Right lobe of liver (tissue), 6 donors: ENCODE measurements at regions not wholly inside any gene's neighbourhood (a gene's known extent, or its start where the extent isn't known, plus 50 kb on each side); places are given as distances from the start of the nearest gene placed in this dataset.
A peak's percentile ranks its signal among the peaks of the same experiment; 100 is the strongest.
"Not testable (repeated sequence)": the region's sequence is repeated elsewhere in the genome, so short reads cannot be mapped to it uniquely, and the experiment has no call there.

ENCODE experiments used
- ATAC-seq, 4 donors: fragments of 200-7000 bp; cut with Tn5 transposase; one replicate each; pipeline ENCODE4 v1.9.1; 2020; ENCODE audit warnings: mild to moderate bottlenecking in 4 of 4, moderate library complexity in 4 of 4
- DNase-seq, 3 donors: peaks; one replicate each; pipeline ENCODE4 v3.0.0-alpha.2; 2020
- H3K27ac ChIP-seq, 3 donors: fragments of 200-600 bp; one replicate each; pipeline ENCODE4 v1.8.0; 2022
- H3K27me3 ChIP-seq, 2 donors: fragments of 200-600 bp; one replicate each; pipeline ENCODE4 v1.8.0; 2022
- H3K36me3 ChIP-seq, 4 donors: fragments of 200-600 bp; sonication (generic) in 1 of 4; one replicate each; pipeline versions ENCODE4 v1.5.1 to v1.8.0; 2017 to 2022; ENCODE audit warnings: control low read depth in 1 of 4
- H3K4me1 ChIP-seq, 4 donors: fragments of 200-600 bp; sonication (generic) in 1 of 4; one replicate each; pipeline versions ENCODE4 v1.5.1 to v1.8.0; 2017 to 2022; ENCODE audit warnings: control low read depth in 1 of 4
- H3K4me3 ChIP-seq, 3 donors: fragments of 200-600 bp; one replicate each; pipeline ENCODE4 v1.8.0; 2022
- H3K9me3 ChIP-seq, 4 donors: fragments of 200-600 bp; sonication (generic) in 1 of 4; one replicate each; pipeline versions ENCODE4 v1.5.1 to v1.8.0; 2017 to 2022; ENCODE audit warnings: control low read depth in 1 of 4
- CTCF ChIP-seq, 4 donors: fragments of 200-600 bp in 3 of 4; fragments of 450-650 bp in 1 of 4; IDR thresholded peaks; one replicate each; pipeline versions ENCODE4 v1.5.1 to v1.8.0; 2016 to 2022; ENCODE audit warnings: antibody characterized with exemption in 4 of 4, mild to moderate bottlenecking in 2 of 4
- WGBS: methylation state at CpG from one replicate; pipeline ENCODE4 v1.1.6; 2018; ENCODE audit warnings: low coverage, low lambda C conversion rate; ENCODE audit not compliant: insufficient coverage; ENCODE audit errors: missing lambda C conversion rate; 5-methylcytosine and 5-hydroxymethylcytosine counted together
- intact Hi-C, 2 donors: fragments of 100-400 bp; cut with DNase I; formaldehyde crosslinking; loops; one replicate each; pipeline versions ENCODE4 v1.11.2 to v1.14.1; 2022
- donor health status: DM: no; HTN: yes; CAD: no.
- donor health status: DM: no; HTN: no; CAD: no.
- donor health status: DM: no; HTN: no; CAD: no.
- donor health status: DM: no; HTN: yes; CAD: no.
- donor health status: DM: no; HTN: yes; CAD: no.

GRCh38 chr9:138211544-138212219 is 334.1 kb downstream of the CACNA1B start:
- intact Hi-C loops, H3K9me3 ChIP-seq, H3K27ac ChIP-seq, H3K4me1 ChIP-seq, H3K4me3 ChIP-seq, H3K27me3 ChIP-seq, H3K36me3 ChIP-seq: not testable (repeated sequence)
- peak; percentile 7 to 19 (median 11) for TF ChIP-seq CTCF (IDR thresholded peaks at IDR 0.05)
- 40% methylated on average over 1 of the region's 7 CpGs for WGBS
- DNase-seq (peak in 1 of 3 donors; percentile 37), ATAC-seq (peak in 2 of 4 donors; percentile 22 to 23)

DNA sequence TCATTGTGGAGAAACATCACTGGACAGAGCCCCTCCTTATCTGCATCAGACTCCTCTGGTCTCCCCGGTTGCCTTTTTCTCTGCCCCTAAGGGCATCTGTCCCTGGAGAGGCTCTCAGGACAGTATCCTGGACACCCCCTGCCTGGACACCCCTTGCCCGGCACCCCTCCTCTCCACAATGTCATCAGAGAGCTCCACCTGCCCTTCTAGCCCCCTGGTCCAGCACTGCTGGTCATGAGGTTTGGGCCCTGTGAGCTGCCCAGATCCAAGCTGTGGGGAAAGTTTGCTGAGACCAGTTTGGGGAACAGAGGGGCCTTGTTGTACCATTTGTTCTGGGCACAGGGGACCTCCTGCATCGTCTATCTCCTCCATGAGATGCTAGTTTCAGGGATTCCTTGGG is 335.2 kb downstream of the CACNA1B start:
- H3K4me1 ChIP-seq, H3K4me3 ChIP-seq, H3K27ac ChIP-seq, H3K36me3 ChIP-seq, intact Hi-C loops, H3K9me3 ChIP-seq, H3K27me3 ChIP-seq, ATAC-seq: not testable (repeated sequence)
- DNase-seq, result peak in 1 of 3 donors; percentile 21
- WGBS, result no CpG with 5 or more reads among the region's 3 CpGs

- H3K27me3 ChIP-seq, H3K4me3 ChIP-seq, intact Hi-C loops, H3K27ac ChIP-seq, H3K4me1 ChIP-seq, H3K36me3 ChIP-seq, H3K9me3 ChIP-seq: not testable (repeated sequence)
- WGBS, result 14% methylated on average over 4 of the region's 6 CpGs
- ATAC-seq (peak; percentile 30 to 58 (median 49)), DNase-seq (peak in 1 of 3 donors; percentile 35)
Measured at GRCh38 chr9:138213748-138214147, 336.2 kb downstream of the CACNA1B start.

- H3K9me3 ChIP-seq, H3K36me3 ChIP-seq, H3K27me3 ChIP-seq, H3K4me1 ChIP-seq, H3K27ac ChIP-seq, H3K4me3 ChIP-seq, intact Hi-C loops, ATAC-seq: not testable (repeated sequence)
- DNase-seq, result peak in 1 of 3 donors; percentile 21
- no CpG with 5 or more reads among the region's 8 CpGs for WGBS
Measured at GRCh38 chr9:138214548-138214947, 337.0 kb downstream of the CACNA1B start.

GRCh38 chr9:138215588-138215987 is 338.0 kb downstream of the CACNA1B start:
- intact Hi-C loops, result not testable (repeated sequence)
- no CpG with 5 or more reads among the region's 2 CpGs for WGBS
- peak; percentile 33 to 52 (median 42) for ATAC-seq

DNA sequence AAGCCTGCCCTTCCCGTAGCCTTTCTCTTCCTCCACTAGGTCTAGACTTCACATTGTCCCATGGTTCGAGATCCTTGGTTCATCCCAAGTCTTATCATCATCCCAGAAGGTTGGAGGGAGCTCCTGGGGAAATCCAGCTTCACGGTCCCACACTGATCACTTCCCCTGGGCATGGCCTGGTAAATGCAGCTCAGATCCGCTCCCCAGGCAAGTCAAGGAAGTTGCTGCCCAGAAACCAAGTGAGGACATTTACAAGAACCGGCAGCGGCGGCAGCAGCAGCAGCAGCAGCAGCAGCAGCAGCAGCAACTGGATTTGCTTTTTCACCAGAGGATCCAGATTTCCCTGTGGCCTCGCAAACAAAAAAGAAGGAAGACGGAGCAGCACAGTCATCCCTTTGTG is 339.2 kb downstream of the CACNA1B start:
- H3K4me3 ChIP-seq, H3K36me3 ChIP-seq, H3K4me1 ChIP-seq, H3K27ac ChIP-seq, intact Hi-C loops, H3K9me3 ChIP-seq, ATAC-seq, H3K27me3 ChIP-seq: not testable (repeated sequence)
- WGBS, result 25% methylated on average over 2 of the region's 9 CpGs
- DNase-seq, result peak in 1 of 3 donors; percentile 32

More at GRCh38 chr9:138215588-138215987, 338.0 kb downstream of the CACNA1B start:
- H3K4me3 ChIP-seq, H3K27ac ChIP-seq, DNase-seq, H3K4me1 ChIP-seq, H3K9me3 ChIP-seq, H3K36me3 ChIP-seq, H3K27me3 ChIP-seq: not testable (repeated sequence)

DNA sequence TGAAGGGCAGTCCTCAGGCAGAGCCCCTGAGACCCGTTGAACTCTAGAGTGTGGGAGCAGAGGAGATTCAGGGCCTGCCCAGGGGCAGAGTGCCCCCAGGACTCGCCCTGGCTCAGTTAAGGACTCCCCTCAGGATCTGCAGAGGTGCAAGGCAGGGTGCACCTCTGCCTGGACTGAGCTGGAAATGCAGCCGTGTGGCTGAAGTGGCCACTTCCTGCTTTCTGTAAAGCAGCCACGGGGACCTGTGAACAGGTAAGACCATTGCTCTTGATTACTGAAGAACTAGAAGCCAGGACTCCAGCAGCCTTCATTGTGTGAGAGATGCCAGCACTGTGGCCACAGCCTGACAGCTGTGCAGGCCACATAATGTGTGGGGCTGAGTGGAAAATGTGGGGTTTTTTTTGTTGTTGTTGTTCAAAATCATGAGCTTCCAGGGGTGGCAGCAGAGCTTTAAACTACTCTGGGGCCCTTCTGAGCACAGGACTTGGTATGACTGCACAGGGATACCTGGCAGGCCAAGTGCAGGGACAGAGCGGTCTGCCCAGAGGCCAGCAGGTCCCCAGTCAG is 339.8 kb downstream of the CACNA1B start:
- H3K4me3 ChIP-seq, H3K36me3 ChIP-seq, H3K9me3 ChIP-seq, intact Hi-C loops, H3K27ac ChIP-seq, H3K27me3 ChIP-seq, H3K4me1 ChIP-seq: not testable (repeated sequence)
- no CpG with 5 or more reads among the region's 5 CpGs for WGBS
- ATAC-seq, result peak in 2 of 4 donors; percentile 10 to 17
- peak in 1 of 3 donors; percentile 27 for DNase-seq

GRCh38 chr9:138219249-138219648 is 341.7 kb downstream of the CACNA1B start:
- H3K27ac ChIP-seq, H3K4me1 ChIP-seq, H3K27me3 ChIP-seq, H3K9me3 ChIP-seq, ATAC-seq, intact Hi-C loops, H3K4me3 ChIP-seq, H3K36me3 ChIP-seq: not testable (repeated sequence)
- 60% methylated on average over 1 of the region's 17 CpGs for WGBS
- DNase-seq, result peak in 2 of 3 donors; percentile 23 to 35

GRCh38 chr9:138221446-138222054 is 344.0 kb downstream of the CACNA1B start:
- intact Hi-C loops, result not testable (repeated sequence)
- ATAC-seq, result peak in 1 of 4 donors; percentile 35
- WGBS, result 83% methylated on average over 6 of the region's 18 CpGs

GRCh38 chr9:138237099-138237498 is 359.5 kb downstream of the CACNA1B start:
- no CpG with 5 or more reads among the region's 2 CpGs for WGBS

More at GRCh38 chr9:138221446-138222054, 344.0 kb downstream of the CACNA1B start:
- H3K27me3 ChIP-seq, H3K4me1 ChIP-seq, H3K27ac ChIP-seq, DNase-seq, H3K36me3 ChIP-seq, H3K9me3 ChIP-seq, H3K4me3 ChIP-seq: not testable (repeated sequence)

More at GRCh38 chr9:138237099-138237498, 359.5 kb downstream of the CACNA1B start:
- H3K27ac ChIP-seq, H3K27me3 ChIP-seq, DNase-seq, H3K4me3 ChIP-seq, H3K4me1 ChIP-seq, H3K9me3 ChIP-seq, ATAC-seq, H3K36me3 ChIP-seq, intact Hi-C loops: not testable (repeated sequence)
